ACHN (cell line): ENCODE measurements at regions not wholly inside any gene's neighbourhood (a gene's known extent, or its start where the extent isn't known, plus 50 kb on each side); places are given as distances from the start of the nearest gene placed in this dataset.

ENCODE experiments used
- DNase-seq: peaks from one replicate; pipeline ENCODE4 v3.0.0-alpha.2; 2015
- in situ Hi-C: cut with HindIII; loops from 2 replicates; pipeline ENCODE4 v1.10.0; 2017; ENCODE audit warnings: low sequenced_read_pairs, low pct_ligation_motif_present, low pct_unique_long_range_greater_than_20kb

GRCh38 chr5:92899611-92900010, 681.4 kb downstream of the NR2F1-AS1 start:
- in situ Hi-C loops: no loop called here
- DNase-seq: no peak

DNA sequence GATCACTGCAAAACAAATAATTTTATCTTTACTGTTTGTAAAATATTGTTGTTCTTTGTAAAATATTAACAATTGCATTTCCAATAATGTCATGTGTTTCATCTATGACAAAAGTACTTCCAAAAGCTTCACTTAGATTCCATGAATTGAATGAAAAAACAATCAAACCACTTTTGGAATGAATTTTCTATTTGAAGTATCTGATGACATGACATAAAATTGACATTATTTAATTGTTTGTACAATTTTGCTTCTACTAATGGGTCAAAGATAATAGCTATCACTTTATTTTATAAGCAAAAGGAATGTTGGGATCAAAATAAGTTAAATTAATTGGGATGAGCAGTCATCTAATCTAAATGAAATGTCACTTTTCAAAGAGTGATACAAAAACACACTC, 684.3 kb downstream of the NR2F1-AS1 start:
- in situ Hi-C loops: no loop called here

DNA sequence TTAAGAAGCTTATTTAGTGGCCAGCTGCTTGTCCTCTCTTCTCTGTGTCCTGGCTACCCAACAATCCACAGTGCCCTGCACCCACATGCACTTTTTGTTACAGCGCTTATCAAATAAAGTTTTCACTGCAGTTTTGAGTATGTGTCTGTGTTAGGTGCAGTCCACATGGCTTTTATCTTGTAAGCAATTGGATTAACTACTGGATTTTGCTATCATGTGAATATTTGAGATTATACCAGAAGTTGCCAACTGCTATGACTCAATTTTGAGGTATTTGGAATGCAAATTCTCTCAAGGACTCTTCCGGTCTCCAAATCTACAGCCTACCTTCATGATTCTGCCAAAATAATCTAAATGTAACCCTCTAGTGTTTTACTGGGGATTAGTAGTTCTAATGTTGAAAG, 690.2 kb downstream of the NR2F1-AS1 start:
- no peak for DNase-seq
- in situ Hi-C loops: no loop called here

More for the DNA sequence above, 684.3 kb downstream of the NR2F1-AS1 start:
- DNase-seq: no peak

GRCh38 chr5:92889140-92889539, 691.9 kb downstream of the NR2F1-AS1 start:
- in situ Hi-C loops: no loop called here
- DNase-seq: no peak

DNA sequence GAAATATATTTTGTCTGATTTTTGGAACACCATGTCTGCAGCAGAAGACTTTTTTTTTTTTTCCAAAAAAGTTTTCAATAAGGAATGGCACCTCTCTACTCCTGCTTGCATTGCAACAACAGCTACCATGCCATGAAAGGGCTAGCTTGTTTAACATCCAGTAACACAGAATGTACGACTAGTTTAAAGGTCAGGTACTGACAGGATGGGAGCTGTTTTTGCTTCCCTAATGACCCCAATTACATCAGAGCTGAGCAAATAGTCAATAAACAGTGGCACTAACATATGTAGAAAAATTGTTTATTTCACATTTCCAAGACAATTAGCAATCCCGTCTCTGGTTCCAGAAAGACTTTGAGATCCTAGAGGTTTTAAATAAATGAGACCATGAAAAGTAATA, 693.8 kb downstream of the NR2F1-AS1 start:
- in situ Hi-C loops: no loop called here
- no peak for DNase-seq

GRCh38 chr5:92886751-92887150, 694.3 kb downstream of the NR2F1-AS1 start:
- in situ Hi-C loops: no loop called here
- no peak for DNase-seq

DNA sequence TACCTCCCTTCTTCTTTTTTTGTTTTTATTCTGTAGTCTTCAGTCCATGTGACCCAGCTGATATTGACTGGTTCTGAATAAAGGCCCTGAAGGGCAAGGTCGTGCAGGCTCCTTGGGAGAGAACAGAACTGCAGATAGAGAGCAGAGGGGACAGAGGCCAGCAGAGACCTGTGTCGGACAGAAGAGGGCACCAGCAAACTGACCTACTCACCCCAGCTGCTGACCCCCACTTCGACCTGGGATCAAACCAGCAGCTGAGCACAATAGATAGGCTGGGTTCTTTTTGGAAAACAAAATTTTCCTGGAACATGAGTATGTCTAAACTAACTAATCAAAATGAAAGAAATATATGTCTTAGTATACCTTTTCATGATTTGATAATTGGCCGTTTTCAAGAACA, 695.1 kb downstream of the NR2F1-AS1 start:
- peak; percentile 5 for DNase-seq
- in situ Hi-C loops: no loop called here

GRCh38 chr5:92884469-92884868, 696.5 kb downstream of the NR2F1-AS1 start:
- DNase-seq: no peak
- in situ Hi-C loops: no loop called here

GRCh38 chr5:92879806-92880543, 701.0 kb downstream of the NR2F1-AS1 start:
- in situ Hi-C loops: no loop called here
- DNase-seq: no peak

- DNase-seq: no peak
- in situ Hi-C loops: no loop called here
These were observed 706.2 kb downstream of the NR2F1-AS1 start for GRCh38 chr5:92874790-92875189.

GRCh38 chr5:92868442-92868841, 712.6 kb downstream of the NR2F1-AS1 start:
- in situ Hi-C loops: no loop called here
- no peak for DNase-seq

- no peak for DNase-seq
- in situ Hi-C loops: no loop called here
These were observed 716.4 kb downstream of the NR2F1-AS1 start for GRCh38 chr5:92864591-92864990.

DNA sequence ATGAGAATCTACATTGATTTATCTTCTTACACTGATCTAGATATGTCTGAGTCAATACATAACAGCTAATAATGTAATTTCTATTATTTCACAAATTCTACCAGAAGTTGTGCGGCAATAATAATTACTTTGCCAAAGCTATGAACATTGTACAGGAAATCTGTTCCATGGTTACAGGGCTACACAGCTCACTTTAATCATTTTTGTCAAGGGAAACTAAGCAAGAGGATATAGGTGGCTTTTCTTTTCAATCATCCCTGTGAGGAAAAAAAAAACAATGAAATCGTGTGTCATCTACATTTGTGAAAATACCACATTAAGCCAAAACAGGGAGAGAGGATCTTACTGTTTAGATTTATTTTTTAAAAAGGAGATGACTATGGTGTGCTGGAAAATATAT, 717.4 kb downstream of the NR2F1-AS1 start:
- in situ Hi-C loops: no loop called here
- no peak for DNase-seq

DNA sequence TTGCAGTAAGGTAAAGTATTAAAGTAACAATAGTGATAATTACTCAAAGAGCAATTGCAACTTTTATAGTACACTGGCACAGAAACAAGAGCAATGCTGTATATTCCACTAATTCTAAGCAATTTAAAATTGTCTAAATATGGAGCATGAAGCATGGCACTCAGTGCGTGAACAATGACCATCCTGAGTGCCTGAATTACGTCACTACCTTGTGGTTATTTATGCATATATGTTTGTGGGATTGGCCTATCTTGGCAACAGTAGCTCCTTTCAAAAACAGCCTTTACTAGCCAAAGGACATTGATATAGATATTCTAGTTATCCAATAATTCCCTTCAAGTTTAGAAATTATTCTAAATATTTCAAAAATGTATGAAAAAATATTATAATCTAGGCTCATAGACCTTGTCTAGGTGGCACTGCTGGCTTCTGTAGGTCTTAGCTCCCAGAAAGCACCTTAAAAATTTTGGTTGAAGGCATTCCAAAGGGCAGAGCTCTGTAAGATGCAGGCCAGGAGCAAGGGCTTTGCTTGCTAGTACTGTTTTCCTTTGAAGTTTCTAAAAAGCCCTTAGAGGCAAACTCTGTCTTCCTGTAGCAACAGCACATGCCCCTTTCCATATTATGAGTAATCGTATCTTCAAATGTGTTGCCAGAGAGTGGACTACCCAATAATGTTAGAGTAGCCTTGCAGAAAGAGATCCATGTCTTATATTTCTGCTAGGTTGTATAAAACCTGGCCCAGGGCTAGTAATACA, 719.3 kb downstream of the NR2F1-AS1 start:
- DNase-seq: no peak
- in situ Hi-C loops: no loop called here

GRCh38 chr5:92860061-92860460, 721.0 kb downstream of the NR2F1-AS1 start:
- DNase-seq: no peak
- in situ Hi-C loops: no loop called here

- in situ Hi-C loops: no loop called here
- DNase-seq: no peak
These were observed 728.8 kb downstream of the NR2F1-AS1 start for GRCh38 chr5:92852219-92852618.

DNA sequence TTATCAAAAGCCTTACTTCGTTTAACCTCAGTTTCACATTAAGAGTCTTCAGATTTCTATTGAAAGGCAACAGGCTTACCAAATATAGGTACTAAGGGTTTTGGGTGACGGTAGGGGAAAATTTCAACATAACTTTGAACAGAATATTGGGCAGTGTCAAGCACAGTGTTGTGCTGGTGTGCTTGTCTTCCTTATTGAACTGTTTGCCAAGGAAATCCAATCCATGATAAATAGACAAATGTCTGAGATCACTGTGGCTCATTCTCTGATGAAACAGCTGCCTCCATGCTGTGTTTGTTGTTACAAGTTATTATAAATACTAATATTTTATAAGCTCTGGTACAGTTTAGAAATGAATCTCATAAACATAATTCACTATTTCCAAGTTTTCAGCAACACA, 730.1 kb downstream of the NR2F1-AS1 start:
- in situ Hi-C loops: no loop called here

GRCh38 chr5:92849756-92850155, 731.3 kb downstream of the NR2F1-AS1 start:
- in situ Hi-C loops: no loop called here
- DNase-seq: no peak

More for the DNA sequence above, 730.1 kb downstream of the NR2F1-AS1 start:
- no peak for DNase-seq

- in situ Hi-C loops: no loop called here
These were observed 739.3 kb downstream of the NR2F1-AS1 start for GRCh38 chr5:92841604-92842155.

DNA sequence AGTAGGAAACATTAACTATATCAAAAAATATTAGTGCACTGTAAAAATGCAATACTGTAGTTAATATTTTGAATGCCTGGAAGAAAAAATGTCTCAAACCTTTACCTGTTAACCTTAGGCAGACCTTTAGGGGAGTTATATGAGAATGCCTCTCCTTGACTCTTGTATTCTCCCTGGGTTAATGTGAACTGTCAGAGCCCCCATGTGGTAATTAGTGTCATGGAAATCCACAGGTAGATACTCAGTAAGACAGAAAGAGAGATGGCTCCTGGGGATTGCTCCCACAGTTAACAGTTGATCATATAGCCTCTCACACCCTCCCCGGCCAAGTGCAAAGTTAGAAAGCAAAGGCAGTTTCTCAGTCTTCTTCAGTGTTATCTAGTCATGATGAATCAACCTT, 742.8 kb downstream of the NR2F1-AS1 start:
- in situ Hi-C loops: no loop called here

More at GRCh38 chr5:92841604-92842155, 739.3 kb downstream of the NR2F1-AS1 start:
- no peak for DNase-seq

More for the DNA sequence above, 742.8 kb downstream of the NR2F1-AS1 start:
- peak; percentile 33 for DNase-seq
